GM19372 (cell line): ENCODE measurements at regions not wholly inside any gene's neighbourhood (a gene's known extent, or its start where the extent isn't known, plus 50 kb on each side); places are given as distances from the start of the nearest gene placed in this dataset.

ENCODE experiments used
- ATAC-seq: cut with Tn5 transposase; IDR thresholded peaks from one replicate; pipeline ENCODE4 v1.9.1; 2021; ENCODE audit warnings: mild to moderate bottlenecking, low read depth, moderate library complexity; ENCODE audit not compliant: unreplicated experiment

DNA sequence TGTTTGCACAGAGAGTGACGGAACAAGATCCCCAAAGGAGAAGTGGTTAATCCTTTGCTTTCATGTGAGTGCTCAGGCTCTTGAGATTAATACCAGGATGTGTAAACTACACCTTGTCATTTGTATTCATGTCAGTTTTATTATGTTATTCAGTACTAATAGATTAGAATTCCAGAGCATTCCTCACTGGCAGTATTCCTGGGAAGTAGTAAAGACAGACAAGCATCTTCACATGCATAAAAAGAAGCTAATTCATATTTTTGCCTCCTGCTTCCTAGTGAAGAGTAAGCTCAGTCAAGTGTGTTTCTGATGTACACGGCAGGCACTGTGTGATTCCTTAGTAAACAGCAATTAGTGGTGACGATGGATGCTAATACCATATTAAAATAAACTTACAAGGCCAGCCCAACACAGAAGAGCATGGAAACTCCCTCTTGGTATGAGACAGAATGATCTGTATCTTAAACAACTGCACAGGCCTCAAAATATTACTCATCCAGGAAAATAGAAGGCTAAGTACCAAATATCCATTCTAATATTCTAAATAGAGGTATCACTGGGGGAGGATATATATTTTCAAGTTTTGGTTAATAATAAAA lies 336.8 kb upstream of the MCTP2 start:
- no peak for ATAC-seq

DNA sequence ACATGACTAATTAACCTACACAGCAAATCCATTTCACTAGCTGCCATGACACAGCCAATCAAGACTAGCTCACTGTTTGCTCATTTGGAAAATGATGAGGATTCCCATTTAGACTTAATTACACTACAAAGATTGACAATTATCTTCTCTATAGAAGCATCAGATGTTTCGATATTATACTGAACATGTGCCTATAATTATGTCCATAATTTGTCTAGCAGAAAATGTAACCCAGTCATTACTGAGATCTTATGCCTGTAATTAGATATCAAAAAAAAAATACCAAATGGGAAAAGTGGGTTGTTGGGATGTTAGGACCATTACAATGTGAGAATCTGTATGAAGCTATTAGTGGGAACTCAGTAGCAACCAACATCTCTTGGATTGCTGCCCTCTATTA lies 344.2 kb upstream of the MCTP2 start:
- no peak for ATAC-seq

DNA sequence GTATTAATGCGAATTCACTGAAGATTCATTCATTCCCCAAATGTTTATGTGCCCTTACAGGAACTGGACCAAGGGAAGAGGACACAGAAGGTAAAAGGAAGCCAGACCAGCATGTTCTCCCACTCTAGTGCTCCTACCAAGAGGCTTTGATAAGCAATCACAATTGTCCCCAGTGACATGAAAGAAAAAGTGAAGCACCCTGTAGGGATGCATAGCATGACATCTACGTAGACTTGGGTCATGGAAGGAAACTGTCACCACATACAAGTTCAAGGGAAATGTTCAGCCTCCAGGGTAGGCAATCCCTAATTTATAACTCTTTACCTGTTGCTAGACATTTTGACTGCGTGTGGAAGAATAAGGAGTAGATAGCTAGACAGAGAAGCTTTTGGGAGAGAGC lies 348.6 kb upstream of the MCTP2 start:
- ATAC-seq = no peak

DNA sequence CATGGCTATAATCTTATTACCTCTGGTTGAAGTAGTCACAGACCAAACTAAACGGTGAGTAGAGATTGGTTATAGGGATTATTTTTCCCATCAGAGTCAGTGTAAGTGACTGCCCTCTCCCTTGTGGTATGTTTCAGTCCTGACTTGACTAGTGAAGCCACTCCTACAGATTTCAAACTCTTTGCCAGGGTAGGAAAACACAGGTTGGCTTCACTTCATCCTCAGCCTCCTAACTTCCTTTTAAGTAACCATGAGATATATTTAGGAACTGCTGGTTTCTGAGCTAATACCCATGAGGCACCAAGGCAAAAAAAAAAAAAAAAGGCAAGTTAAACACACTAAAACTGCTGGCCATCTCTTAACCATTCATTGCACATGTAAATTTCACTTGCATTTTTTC lies 349.2 kb upstream of the MCTP2 start:
- no peak for ATAC-seq

DNA sequence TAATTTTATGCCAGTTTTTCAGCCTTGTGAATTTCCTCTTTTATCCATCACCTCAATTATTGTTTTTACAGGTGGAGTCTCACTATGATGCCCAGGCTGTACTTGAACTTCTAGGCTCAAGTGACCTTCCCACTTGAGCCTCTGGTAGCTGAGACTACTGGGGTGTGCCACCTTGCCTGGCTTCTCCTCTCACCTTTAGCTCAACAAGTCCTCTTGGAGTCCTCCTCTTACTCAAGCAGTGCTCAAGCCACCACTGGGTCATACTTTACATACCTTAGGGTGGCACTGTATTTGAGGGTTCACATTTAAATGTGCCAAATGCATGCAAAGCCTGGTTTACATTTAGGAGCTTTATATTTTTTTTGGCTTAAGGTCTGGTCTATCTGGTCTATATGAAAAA lies 350.1 kb upstream of the MCTP2 start:
- no peak for ATAC-seq

DNA sequence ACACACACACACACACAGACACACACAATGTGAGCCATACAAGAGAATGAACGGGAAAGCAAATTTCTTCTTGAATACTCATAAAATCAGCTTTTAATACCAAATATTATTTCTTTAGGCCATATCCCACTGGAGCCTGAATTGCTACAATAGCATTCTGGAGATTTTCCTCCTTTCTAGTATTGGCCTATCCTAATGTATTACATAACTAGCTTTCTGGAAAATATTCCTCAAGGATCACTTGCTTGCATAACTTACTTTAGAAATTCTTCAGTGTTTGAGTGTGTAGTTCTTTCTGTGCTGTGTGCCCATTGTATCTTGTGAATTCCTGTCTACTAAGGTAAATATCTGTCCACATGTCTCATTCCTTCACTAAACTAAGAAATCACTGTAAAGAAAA lies 351.0 kb upstream of the MCTP2 start:
- ATAC-seq = no peak

DNA sequence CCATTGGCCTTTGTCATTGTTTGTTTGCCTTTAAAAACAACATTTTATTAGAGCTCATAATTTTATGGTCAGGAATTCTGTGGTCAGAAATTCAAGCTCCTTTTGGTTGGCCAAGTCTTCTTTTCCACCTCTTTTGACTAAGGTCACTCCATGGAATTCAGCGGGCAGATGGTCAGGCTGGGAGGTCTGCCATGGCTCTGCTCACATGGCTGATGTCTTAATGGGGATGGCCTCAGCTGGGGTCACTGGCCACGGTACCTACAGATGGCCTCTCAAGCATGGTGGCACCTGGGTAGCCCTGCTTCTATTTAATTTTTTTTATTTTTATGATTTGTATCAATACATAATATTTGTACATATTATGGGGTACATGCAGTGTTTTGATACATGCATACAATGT lies 360.8 kb upstream of the MCTP2 start:
- no peak for ATAC-seq

DNA sequence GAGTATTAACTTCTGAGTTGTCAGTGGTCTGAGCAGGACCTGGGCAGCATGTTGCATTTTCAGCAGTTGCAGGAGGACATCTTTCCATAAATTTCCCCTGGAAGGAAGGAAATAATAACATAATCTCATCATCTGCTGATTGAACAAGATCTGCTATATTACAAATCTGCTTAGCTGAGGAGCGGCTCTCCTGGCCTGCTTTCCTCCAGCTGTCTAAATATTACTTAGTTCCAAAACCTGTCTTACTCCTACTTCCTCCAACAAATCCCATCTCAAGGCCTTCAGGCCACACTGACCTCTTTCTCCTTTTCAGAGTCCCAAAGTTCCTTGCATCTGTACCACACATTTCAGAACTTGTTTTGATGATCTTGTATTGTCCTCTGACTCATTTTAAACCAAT lies 364.4 kb upstream of the MCTP2 start:
- no peak for ATAC-seq

DNA sequence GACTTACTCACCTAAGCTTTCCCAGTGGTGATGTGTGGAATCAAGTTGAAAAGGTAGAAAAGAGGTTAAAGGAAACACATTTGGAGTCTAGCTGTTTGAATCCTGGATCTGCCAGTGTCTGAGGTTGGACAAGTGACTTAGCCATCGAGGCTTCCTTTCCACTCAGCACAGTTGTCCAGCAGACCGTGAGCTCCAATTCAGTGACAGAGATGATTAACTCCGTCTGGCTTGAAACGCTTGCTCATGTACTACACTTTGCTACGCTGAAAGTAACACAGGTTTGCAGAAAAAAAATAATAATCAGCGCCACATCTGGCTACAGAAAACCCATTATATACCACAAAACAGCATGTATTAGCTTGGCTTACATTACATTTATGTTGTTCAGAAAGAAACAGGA lies 364.9 kb upstream of the MCTP2 start:
- no peak for ATAC-seq

DNA sequence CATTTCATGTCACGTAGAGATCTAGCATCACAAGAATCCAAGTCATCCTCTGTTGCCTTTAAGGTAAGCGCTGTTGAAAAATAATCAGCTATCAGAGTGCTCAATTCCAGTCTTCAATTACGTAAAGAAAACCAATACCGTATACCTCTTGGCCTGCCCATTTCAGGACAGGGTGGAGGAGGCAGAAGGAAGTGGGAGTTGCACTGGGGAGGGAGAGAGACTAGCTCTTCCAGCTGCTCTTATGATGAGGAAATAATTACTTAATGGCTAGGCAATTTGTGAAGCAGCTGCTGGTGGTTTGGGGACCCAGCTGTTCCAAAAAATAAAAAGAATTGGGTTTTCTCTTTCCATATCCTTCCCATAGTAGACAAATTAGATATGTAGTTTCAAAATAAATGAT lies 365.8 kb upstream of the MCTP2 start:
- ATAC-seq = no peak

DNA sequence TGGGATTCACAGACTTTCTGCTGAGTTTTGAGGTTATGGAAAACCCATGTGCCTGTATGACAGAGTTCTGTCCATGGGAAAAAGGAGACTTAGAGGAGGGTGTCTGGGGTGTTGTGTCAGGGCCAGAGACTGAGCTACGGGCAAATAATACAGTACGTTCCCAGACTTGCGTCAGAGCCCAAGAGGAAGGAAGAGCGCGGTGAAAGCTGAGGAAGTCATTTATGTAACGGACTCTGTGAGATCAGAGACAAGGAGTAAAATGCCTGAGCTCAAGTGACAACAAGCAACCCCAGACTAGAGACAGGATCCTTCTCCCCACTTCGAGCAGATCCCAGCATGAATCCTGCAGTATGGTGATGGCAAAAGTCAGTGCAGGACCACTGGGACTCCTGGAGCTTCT lies 368.6 kb upstream of the MCTP2 start:
- ATAC-seq = no peak

DNA sequence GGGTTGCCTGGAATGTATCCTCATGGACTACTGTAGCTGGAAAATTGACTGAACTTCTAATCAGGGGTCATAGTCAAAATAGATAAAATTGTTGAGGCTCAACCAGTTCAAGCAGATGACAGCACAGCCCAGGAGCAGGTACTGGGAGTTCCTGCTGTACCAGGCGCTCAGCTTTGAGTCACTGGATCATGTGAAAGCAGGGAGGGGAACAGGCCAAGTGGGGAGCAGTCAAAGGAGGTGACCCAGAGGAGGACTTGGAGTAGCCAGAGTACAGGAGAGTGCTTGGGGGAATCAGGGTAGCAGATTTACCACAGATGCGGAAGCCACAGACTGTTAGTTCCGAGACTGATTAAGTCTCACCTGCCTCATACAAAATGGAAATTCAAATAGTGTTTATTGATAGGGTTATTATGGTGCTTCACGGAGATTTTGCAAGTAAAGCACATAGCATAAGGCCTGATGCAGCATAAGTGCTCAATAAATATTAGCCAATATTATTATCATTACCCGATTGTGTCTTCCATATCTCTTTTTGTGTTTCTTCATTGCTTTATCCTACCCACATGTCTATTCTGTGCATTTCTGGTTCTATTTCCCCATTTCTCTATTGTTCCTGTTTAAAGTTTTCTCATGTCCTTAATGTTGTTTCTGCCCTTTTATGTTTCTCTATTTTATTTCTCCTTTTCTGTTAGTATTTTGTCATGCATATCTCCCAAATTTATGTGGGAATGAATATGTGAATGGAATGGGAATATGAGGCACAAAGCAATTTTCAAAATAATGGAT lies 369.2 kb upstream of the MCTP2 start:
- ATAC-seq = no peak

DNA sequence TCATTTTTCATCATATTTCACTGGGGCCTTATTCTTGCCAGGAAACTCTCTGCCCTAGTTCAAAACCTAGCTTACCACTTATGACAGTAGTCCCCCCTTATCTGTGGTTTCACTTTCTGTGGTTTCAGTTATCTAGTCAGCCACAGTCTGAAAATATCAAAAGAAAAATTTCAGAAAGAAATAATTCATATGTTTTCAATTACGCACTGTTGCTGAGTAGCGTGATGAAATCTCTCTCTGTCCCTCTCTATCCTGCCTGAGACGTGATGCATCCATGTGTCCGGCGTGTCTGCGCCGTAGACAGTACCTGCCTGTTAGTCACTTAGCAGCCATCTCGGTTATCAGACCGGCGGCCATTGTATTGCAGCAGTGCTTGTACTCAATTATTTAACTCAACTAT lies 369.9 kb upstream of the MCTP2 start:
- ATAC-seq = no peak

DNA sequence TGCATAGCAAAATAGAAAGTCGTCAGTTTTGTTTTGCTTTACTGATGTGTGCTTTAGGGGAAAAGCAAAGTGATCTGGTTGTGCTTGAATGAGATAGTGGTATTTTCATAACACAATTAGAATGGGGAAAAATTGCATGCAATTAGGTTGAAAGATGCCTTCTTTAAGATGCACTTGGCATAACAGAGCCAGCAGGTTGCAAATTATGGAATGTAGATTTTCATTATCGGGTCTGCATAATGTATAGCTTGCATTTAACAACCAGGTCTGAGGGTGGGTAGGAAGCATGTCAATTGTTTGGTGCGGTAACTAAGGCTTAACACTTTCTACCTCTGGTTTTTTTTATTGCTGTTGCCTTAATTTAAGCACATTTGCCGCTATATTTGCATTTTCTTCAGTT lies 370.7 kb upstream of the MCTP2 start:
- ATAC-seq = no peak

DNA sequence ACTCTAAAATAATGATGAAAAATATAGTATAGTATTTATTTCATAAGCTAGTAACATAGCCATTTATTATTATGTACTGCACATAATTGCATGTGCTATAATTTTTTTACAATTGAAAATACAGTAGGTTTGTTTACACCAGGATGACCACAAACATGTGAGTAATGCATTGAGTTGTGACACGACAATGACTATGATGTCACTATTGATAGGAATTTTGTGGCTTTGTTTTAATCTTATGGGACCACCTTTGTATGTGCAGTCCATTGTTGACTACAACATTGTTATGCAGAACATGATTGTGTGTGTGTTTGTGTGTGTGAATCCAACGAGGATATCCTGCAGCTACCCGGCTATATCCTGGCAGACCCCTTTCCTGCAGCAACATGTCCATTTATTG lies 372.2 kb upstream of the MCTP2 start:
- no peak for ATAC-seq

DNA sequence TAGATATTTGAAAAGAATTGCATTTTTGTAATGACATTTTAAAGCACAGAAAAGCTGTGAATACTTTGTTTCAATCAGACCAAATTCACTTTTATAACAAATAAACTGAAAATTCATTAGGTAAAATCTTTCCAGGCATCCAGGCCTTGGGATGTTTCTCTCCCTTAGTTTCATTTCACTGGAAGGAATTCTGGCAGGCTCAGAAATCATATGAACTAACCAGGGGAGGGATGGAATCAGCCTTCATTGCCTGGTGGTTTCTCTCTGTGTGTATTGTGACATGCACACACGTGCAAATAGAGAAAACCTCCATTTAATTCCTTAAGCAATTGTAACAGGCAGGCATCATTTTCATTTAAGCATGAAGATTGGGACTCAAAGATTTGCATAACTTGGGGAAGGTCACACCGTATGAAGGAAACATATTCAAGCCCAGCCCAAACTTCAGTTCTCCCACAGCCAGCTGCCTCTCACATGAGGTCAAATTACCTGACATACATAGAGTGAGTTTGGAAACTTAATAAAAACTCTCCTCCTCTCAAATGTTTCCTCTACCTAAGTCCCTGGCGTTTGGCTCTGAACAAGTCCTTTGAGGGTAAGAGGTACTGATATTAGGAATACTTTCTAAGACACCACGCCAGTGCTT lies 376.1 kb upstream of the MCTP2 start:
- no peak for ATAC-seq

DNA sequence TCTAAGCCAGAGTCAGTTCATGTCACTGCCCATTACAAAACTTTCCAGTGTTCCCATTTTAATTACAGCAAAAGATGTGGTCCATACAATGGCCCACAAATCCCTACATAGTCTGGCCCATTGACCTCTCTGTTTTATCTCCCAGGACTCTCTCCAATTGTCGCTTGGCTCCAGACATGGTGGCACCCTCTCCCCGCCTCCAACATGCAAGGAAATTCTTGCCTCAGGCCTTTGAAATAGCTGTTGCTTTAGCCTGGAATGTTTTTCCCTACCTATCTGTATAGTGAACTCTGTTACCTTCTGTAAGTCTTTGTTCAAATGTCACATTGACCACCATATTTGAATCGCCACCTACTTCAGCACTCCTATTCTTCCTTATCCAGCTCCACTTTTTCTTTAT lies 377.3 kb upstream of the MCTP2 start:
- ATAC-seq = no peak

DNA sequence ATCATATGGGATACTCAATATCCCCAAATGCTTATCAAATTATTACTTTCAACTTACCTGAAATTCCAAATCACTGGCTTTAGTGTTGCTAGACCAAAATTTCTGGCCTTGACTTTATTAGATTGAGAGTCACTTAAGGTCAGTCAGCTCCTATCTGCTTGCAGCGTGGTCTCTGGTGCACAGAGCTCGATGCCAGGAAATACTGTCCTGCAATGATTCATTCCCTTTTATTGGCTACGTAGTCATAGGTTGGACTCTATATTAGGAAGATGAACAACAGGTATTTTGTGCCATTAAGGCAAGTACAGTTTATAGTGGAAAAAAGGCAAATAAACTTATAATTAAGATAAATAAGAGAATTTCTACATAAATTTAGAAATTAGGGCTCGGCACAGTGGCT lies 378.6 kb upstream of the MCTP2 start:
- ATAC-seq = no peak

DNA sequence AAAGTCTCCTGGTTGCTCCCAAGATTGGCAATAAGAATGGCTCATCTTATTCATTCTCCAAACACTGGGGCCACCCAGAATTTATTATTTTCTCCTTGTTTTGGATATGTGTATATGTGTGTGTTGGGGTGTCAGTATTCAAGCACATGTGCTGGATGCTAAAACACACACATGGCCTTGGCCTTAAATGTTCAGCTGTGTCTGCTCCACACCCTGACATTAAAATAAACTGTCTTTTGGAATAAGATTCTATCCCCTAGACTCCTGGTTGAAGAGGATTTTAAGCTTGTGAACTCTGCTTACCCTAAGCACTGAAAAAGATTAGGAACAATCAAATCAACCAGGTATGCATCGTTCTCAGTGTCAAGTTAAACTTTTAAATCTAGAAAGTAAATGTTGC lies 382.9 kb upstream of the MCTP2 start:
- ATAC-seq = no peak

DNA sequence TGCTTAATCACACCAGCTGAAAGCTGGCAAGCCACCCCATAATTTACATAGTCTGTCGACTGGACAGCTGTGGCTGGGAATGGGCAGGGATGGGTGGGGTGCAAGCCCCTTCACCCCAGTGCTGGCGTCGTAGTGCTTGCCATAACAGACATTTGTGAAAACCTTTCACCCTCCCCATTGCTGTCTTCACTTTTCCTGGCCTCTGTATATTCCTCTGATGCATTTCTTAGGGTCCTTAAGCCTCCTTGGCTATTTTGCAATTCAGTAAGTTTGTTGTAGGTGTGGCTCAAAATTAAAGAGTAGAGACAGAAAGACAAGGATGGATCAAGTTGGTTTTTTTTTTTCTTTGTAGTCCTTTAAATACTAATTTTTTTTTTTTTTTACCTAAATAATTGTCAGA lies 383.3 kb upstream of the MCTP2 start:
- ATAC-seq = no peak

DNA sequence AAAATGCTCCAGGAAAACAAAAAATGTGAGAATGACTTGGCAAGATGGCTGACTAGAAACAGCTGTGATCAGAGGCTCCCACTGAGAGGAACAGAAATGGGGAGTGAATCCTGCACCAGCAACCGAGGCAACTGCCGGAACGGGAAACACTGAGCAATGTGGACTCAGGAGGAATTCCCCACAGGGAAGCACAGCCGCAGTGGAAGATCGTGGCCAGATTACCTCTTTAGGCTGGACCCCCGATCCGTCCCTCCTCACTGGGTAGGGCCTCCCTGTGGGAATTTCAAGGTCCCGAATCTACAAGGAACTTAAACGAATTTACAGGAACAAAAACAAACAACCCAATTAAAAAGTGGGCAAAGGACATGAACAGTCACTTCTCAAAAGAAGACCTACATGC lies 385.2 kb upstream of the MCTP2 start:
- ATAC-seq = no peak

DNA sequence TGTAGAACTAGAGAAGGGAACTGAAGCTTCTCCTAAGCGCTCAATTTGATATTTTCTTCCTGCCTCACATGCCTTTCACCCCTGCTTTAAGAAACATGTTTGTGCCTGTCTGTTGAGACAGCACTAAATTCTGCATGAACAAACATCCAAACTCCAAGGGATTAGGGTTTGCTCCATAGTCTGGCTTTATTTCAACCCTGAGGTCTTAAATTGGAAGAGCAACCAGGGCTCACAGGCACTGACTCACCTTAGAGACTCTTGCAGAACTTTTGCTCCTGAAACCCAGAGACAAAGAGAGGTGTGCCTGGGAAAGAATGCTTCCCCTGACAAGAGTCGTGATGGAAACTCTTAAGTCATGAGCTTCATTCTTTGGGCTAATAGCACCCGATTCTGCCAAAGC lies 393.9 kb upstream of the MCTP2 start:
- no peak for ATAC-seq
